ENCODE measurements at regions not wholly inside any gene's neighbourhood (a gene's known extent, or its start where the extent isn't known, plus 50 kb on each side); places are given as distances from the start of the nearest gene placed in this dataset.

DNA sequence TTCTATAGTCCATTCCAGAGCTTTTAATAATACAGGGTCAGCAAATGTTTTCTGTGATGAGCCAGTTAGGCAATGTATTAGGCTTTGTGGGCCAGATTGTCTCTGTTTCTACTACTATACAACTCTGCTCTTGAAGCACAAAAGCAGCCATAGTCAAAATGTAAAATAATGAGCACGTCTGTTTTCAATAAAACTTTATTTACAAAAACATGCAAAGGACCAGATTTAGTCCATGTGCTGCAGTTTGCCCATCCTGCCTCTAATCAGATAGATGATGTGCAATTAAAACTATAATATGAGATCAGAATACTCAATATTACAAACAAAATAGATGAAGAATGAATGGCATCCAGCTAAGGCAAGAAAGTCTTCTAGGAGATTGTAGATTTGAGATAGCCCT is 127.8 kb upstream of the FRMPD4 start:
- intact Hi-C loops (cut with DNase I), result no loop called here
- no peaks in the 10 kb centered on the region for H3K36me3 ChIP-seq
- H3K9me3 ChIP-seq, result no peaks in the 10 kb centered on the region
- H3K27me3 ChIP-seq, result no peaks in the 10 kb centered on the region
- no peak overlapping the region for H3K4me3 ChIP-seq
- H3K4me1 ChIP-seq (ENCODE audit: insufficient read depth), result no peaks in the 10 kb centered on the region
- no peak overlapping the region for H3K27ac ChIP-seq
- DNase-seq, result no peak
- TF ChIP-seq EP300 (IDR thresholded peaks at IDR 0.05) (no peak), POLR2A (IDR thresholded peaks at IDR 0.05) (no peak)
- TF ChIP-seq, protein P1, sequence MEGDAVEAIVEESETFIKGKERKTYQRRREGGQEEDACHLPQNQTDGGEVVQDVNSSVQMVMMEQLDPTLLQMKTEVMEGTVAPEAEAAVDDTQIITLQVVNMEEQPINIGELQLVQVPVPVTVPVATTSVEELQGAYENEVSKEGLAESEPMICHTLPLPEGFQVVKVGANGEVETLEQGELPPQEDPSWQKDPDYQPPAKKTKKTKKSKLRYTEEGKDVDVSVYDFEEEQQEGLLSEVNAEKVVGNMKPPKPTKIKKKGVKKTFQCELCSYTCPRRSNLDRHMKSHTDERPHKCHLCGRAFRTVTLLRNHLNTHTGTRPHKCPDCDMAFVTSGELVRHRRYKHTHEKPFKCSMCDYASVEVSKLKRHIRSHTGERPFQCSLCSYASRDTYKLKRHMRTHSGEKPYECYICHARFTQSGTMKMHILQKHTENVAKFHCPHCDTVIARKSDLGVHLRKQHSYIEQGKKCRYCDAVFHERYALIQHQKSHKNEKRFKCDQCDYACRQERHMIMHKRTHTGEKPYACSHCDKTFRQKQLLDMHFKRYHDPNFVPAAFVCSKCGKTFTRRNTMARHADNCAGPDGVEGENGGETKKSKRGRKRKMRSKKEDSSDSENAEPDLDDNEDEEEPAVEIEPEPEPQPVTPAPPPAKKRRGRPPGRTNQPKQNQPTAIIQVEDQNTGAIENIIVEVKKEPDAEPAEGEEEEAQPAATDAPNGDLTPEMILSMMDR (IDR thresholded peaks at IDR 0.05), result no peak
- 28 to 47% (median 32%) methylated on average over 1 of the region's 1 CpG for WGBS, 3 donors

DNA sequence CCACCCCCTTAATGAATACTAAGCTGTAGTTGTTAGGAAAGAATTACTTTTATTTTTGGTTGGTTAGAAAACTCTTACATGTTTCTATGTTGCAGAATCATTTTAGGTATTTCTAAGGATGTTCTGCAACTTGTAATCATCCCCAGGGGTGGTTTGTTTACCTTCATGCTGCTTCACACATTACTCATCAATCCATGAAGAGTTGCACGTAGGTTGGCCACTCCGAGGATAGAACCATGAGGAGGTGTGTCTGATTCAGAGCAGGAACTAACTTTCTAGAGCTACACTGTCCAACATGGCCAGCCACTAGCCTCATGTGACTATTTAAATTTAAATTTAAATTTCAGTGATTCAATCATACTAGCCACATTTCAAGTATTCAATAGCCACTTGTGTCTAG is 127.2 kb upstream of the FRMPD4 start:
- TF ChIP-seq POLR2A (IDR thresholded peaks at IDR 0.05) (no peak), EP300 (IDR thresholded peaks at IDR 0.05) (no peak)
- TF ChIP-seq, protein P1 (IDR thresholded peaks at IDR 0.05), result no peak
- Histone ChIP-seq H3K36me3 (no peaks in the 10 kb centered on the region), H3K4me1 (ENCODE audit: insufficient read depth) (no peaks in the 10 kb centered on the region), H3K4me3 (no peak overlapping the region), H3K9me3 (no peaks in the 10 kb centered on the region), H3K27me3 (no peaks in the 10 kb centered on the region), H3K27ac (no peak overlapping the region)
- whole genome bisulfite sequencing, 3 donors, result 78 to 83% (median 82%) methylated on average over 2 of the region's 2 CpGs
- intact Hi-C loops (cut with DNase I), result no loop called here
- no peak for DNase-seq

DNA sequence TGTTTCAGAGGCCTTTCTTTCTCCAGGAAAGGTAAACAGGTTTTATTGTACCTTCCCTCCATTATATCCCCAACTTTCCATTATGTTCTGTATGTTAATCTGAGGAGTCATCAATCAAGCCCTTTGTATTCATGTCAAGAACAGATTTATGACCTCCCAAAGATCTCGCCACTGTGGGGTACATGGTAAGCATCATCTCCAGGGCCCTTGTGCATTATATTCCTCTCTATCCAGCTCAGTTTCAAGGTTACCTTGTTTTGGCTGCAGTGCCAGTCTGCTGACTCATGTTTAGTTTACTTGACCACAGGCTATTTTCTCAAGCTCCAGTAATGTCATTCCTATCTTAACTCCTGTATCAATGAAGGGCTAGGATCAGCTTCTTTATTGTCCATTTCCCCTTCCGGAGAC is 125.1 kb upstream of the FRMPD4 start:
- intact Hi-C loops (cut with DNase I), result no loop called here
- Histone ChIP-seq H3K27me3 (no peaks in the 10 kb centered on the region), H3K4me1 (ENCODE audit: insufficient read depth) (no peaks in the 10 kb centered on the region), H3K27ac (no peak overlapping the region), H3K9me3 (no peaks in the 10 kb centered on the region), H3K36me3 (no peaks in the 10 kb centered on the region), H3K4me3 (no peak overlapping the region)
- TF ChIP-seq POLR2A (IDR thresholded peaks at IDR 0.05) (no peak), EP300 (IDR thresholded peaks at IDR 0.05) (no peak)
- TF ChIP-seq, protein P1 (IDR thresholded peaks at IDR 0.05), result no peak
- WGBS, 3 donors, result 56 to 71% (median 65%) methylated on average over 2 of the region's 2 CpGs
- DNase-seq, result no peak

DNA sequence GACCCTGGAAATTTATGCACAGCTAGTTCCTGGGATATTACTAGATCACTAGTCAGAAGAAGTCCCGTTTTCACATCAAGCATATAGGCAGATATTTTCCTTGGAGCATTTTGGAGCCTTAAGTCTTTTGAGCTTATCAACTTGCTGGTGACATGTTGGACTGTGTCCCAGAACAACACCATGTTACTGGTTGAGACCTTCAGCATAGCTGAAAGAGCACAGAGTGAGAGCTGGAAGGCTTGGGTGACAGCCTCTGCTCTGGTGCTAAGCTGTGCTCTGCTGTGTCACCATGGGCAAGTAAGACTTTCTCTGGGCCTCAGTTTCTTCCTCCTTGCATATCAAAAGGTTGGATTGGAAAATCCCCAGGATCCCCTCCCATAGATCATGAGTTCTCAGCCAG is 116.6 kb upstream of the FRMPD4 start:
- Histone ChIP-seq H3K36me3 (no peaks in the 10 kb centered on the region), H3K4me1 (ENCODE audit: insufficient read depth) (no peaks in the 10 kb centered on the region), H3K4me3 (no peak overlapping the region), H3K27ac (no peak overlapping the region), H3K9me3 (no peaks in the 10 kb centered on the region), H3K27me3 (no peaks in the 10 kb centered on the region)
- WGBS, 3 donors, result 21 to 33% (median 29%) methylated on average over 1 of the region's 1 CpG
- intact Hi-C loops (cut with DNase I), result no loop called here
- no peak for TF ChIP-seq POLR2A (IDR thresholded peaks at IDR 0.05)
- TF ChIP-seq, protein P1 (IDR thresholded peaks at IDR 0.05), result no peak
- no peak for TF ChIP-seq EP300 (IDR thresholded peaks at IDR 0.05)
- DNase-seq, result no peak

DNA sequence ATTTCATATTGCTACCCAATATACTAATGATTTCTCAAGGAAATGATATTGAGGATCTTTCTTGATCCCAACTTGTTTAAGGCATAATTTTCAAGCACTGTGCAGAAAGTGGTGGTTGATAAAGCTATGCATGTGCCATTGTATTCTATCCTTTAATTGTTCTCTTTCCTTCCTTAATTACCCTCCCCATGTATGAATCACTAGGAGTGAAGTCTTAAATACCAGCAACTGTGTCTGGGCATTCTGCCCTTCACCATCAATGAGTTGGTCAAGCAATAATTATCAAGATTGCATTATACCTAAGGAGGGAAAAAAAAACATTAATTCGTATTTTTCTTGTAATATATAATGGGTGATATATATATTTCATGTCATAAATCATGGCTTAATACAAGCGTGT is 111.8 kb upstream of the FRMPD4 start:
- DNase-seq, result no peak
- Histone ChIP-seq H3K9me3 (no peaks in the 10 kb centered on the region), H3K27ac (no peak overlapping the region), H3K27me3 (no peaks in the 10 kb centered on the region), H3K4me1 (ENCODE audit: insufficient read depth) (no peaks in the 10 kb centered on the region), H3K4me3 (no peak overlapping the region), H3K36me3 (no peaks in the 10 kb centered on the region)
- TF ChIP-seq POLR2A (IDR thresholded peaks at IDR 0.05) (no peak), EP300 (IDR thresholded peaks at IDR 0.05) (no peak)
- TF ChIP-seq, protein P1 (IDR thresholded peaks at IDR 0.05), result no peak
- WGBS, 3 donors, result 57 to 70% (median 60%) methylated on average over 2 of the region's 2 CpGs
- intact Hi-C loops (cut with DNase I), result no loop called here
